ENCODE measurements at regions not wholly inside any gene's neighbourhood (a gene's known extent, or its start where the extent isn't known, plus 50 kb on each side); places are given as distances from the start of the nearest gene placed in this dataset.

- peaks cover 2% of the 10 kb centered on the region for H3K27me3 ChIP-seq (ENCODE audit: insufficient read depth, poor library complexity, severe bottlenecking)
- no peak for TF ChIP-seq POLR2AphosphoS5 (IDR thresholded peaks at IDR 0.05; ENCODE audit: low read depth)
- TF ChIP-seq CTCF (IDR thresholded peaks at IDR 0.05; ENCODE audit: insufficient read depth, low read length) = no peak
- TF ChIP-seq, protein P1, sequence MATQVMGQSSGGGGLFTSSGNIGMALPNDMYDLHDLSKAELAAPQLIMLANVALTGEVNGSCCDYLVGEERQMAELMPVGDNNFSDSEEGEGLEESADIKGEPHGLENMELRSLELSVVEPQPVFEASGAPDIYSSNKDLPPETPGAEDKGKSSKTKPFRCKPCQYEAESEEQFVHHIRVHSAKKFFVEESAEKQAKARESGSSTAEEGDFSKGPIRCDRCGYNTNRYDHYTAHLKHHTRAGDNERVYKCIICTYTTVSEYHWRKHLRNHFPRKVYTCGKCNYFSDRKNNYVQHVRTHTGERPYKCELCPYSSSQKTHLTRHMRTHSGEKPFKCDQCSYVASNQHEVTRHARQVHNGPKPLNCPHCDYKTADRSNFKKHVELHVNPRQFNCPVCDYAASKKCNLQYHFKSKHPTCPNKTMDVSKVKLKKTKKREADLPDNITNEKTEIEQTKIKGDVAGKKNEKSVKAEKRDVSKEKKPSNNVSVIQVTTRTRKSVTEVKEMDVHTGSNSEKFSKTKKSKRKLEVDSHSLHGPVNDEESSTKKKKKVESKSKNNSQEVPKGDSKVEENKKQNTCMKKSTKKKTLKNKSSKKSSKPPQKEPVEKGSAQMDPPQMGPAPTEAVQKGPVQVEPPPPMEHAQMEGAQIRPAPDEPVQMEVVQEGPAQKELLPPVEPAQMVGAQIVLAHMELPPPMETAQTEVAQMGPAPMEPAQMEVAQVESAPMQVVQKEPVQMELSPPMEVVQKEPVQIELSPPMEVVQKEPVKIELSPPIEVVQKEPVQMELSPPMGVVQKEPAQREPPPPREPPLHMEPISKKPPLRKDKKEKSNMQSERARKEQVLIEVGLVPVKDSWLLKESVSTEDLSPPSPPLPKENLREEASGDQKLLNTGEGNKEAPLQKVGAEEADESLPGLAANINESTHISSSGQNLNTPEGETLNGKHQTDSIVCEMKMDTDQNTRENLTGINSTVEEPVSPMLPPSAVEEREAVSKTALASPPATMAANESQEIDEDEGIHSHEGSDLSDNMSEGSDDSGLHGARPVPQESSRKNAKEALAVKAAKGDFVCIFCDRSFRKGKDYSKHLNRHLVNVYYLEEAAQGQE (IDR thresholded peaks at IDR 0.05; ENCODE audit: insufficient replicate concordance, low read depth) = no peak
- no peak for TF ChIP-seq SPI1 (IDR thresholded peaks at IDR 0.05; ENCODE audit: borderline replicate concordance, low read depth)
- no peak for TF ChIP-seq GABPA (IDR thresholded peaks at IDR 0.05; ENCODE audit: low read depth)
- H3K27ac ChIP-seq (replicated peaks) = no peak overlapping the region
- no peak for DNase-seq (ENCODE audit: low read depth in 1 of 2, low spot score in 1 of 2)
- no peak overlapping the region for H3K4me3 ChIP-seq (replicated peaks; ENCODE audit: insufficient read depth, low read length)
These were observed 603.4 kb downstream of the MMUT start for GRCh38 chr6:48859562-48860123.

DNA sequence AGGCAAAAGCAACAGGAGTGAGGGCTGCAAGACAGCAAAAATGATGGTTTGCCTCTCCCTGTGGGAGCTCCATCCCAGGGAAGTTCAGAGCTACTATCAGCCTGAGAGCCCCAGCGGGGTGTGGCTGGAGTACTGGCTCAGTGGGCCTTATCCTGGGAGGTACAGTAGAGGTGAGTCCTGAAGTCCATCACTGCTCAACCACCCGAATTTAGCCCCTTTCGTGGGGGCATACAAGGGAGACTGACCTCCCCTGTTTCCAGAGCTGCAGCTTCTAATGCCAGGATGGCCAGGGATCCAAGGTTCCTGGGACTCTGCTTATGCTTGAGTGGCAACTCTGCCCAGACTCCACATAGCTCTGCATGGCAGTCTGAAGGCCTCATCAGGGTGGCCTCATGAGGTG is 617.8 kb downstream of the MMUT start:
- TF ChIP-seq GABPA (IDR thresholded peaks at IDR 0.05; ENCODE audit: low read depth) (no peak), POLR2AphosphoS5 (IDR thresholded peaks at IDR 0.05; ENCODE audit: low read depth) (no peak), SPI1 (IDR thresholded peaks at IDR 0.05; ENCODE audit: borderline replicate concordance, low read depth) (no peak), CTCF (IDR thresholded peaks at IDR 0.05; ENCODE audit: insufficient read depth, low read length) (no peak)
- TF ChIP-seq, protein P1 (IDR thresholded peaks at IDR 0.05; ENCODE audit: insufficient replicate concordance, low read depth) = no peak
- DNase-seq (ENCODE audit: low read depth in 1 of 2, low spot score in 1 of 2) = no peak
- no peak overlapping the region for H3K4me3 ChIP-seq (replicated peaks; ENCODE audit: insufficient read depth, low read length)

DNA sequence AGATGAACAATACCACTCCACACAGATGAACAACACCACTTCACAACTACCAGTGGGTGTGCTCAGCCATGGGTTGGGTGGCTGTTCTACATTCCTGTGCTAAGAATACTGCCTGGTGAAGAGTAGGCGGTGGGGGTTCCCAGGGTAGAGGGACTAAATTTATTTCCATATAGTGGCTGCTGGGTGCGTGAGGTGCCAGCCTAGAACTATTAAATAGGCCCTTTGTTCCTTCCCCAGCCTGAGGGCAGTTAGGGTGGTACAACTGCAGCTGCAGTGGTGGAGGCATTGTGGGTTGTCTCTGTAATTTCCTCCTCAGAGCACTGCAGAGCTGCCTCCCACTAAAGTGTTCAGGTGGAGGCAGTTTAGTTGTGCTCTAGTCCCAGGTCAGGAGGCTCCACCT is 618.4 kb downstream of the MMUT start:
- no peaks in the 10 kb centered on the region for H3K27me3 ChIP-seq (ENCODE audit: insufficient read depth, poor library complexity, severe bottlenecking)
- no peak overlapping the region for H3K27ac ChIP-seq (replicated peaks)
- no peak for TF ChIP-seq CTCF (IDR thresholded peaks at IDR 0.05; ENCODE audit: insufficient read depth, low read length)
- TF ChIP-seq GABPA (IDR thresholded peaks at IDR 0.05; ENCODE audit: low read depth) = no peak
- no peak for TF ChIP-seq POLR2AphosphoS5 (IDR thresholded peaks at IDR 0.05; ENCODE audit: low read depth)
- no peak for TF ChIP-seq SPI1 (IDR thresholded peaks at IDR 0.05; ENCODE audit: borderline replicate concordance, low read depth)
- TF ChIP-seq, protein P1 (IDR thresholded peaks at IDR 0.05; ENCODE audit: insufficient replicate concordance, low read depth) = no peak
- no peak for DNase-seq (ENCODE audit: low read depth in 1 of 2, low spot score in 1 of 2)
- no peak overlapping the region for H3K4me3 ChIP-seq (replicated peaks; ENCODE audit: insufficient read depth, low read length)

More for the DNA sequence above, 617.8 kb downstream of the MMUT start:
- Histone ChIP-seq H3K27ac (replicated peaks) (no peak overlapping the region), H3K27me3 (ENCODE audit: insufficient read depth, poor library complexity, severe bottlenecking) (no peaks in the 10 kb centered on the region)
